HG03095 (cell line): ENCODE measurements at regions not wholly inside any gene's neighbourhood (a gene's known extent, or its start where the extent isn't known, plus 50 kb on each side); places are given as distances from the start of the nearest gene placed in this dataset.

ENCODE experiments used
- ATAC-seq: cut with Tn5 transposase; IDR thresholded peaks from one replicate; pipeline ENCODE4 v1.9.1; 2021; ENCODE audit warnings: moderate library complexity; ENCODE audit not compliant: unreplicated experiment

DNA sequence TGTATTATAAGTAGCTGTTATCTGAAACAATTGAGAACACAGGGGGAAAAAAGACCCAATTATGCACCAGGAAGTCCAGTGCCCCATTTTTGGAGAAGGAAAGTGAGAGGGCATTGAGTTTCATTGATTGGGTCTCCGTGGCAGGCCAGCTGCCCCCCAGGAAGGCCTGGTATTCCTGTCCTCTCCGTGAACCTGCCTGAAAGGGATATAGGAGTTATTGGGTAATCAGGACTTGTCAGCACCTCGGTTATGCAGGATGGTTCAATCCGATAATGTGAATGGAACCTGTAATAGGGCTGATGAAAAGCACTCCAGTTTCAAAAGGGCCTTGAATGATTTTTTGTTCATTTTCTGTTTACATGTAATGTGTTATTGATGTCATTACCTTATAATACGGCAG lies 122.0 kb upstream of the RARB start:
- no peak for ATAC-seq

DNA sequence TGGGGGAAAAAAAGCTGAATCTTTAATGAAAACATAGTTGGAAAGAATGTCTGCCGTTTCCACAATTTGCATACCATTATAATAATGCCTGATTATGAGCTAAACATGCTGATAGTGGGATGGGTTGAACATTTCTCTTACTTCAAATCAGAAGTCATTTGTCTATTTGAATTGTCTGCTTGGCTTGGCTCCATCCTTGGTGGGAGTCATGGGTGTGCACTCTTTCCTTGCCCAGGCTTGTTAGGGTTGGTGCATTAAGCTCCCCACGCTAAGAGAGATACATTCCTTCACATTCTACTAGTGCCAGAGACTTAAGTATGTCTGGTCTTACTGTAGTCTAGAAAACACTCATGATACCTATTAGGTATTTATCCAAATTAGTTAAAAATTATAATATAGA lies 121.4 kb upstream of the RARB start:
- ATAC-seq = no peak

GRCh38 chr3:25313286-25313685 lies 114.8 kb upstream of the RARB start:
- no peak for ATAC-seq

GRCh38 chr3:25324954-25325655 lies 103.0 kb upstream of the RARB start:
- ATAC-seq = no peak

DNA sequence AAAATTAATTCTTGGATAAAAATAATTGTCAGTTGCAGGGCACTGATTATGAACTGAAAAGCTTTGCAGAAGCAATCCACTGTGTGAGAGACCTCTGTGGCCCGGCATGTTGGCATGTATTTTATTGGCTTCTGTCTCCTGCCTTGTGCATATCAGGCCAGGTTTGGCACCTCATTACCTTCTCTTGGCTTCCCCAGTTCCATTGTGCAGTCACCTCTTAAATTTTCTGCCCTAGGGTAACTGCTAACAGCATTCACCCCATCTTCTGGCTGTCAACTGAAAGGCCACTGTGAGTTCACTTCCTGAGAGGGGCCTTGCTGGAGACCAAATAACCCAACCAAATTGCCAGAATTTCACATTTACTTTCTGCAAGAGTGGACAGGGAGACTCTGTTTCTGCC lies 92.7 kb upstream of the RARB start:
- no peak for ATAC-seq

DNA sequence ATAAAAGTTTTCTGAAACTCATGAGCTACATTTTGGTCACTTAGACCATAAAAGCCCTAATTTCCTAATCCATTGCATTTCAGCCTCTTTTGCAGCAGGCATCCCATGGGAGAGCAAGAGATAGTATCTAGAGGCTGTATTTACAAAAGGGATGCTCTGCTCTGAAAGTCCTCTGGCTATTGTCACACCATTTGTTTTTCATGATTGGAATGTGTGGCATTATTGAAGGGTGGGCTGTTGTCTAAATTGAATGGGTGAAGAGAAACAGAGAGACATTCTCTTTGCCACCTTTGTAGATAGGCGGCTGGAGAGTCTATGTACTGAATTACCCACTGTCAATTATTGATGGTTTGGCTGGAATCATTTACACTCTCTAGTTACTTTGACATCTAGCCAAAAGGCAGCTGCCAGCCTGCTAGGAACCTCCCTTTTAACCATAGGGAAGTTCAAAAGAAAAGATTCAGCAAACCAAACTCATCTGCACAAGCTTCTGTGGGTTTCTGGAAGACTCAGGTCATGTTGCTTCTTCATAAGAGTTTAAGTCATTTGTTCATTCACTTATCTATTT lies 89.8 kb upstream of the RARB start:
- ATAC-seq = no peak

DNA sequence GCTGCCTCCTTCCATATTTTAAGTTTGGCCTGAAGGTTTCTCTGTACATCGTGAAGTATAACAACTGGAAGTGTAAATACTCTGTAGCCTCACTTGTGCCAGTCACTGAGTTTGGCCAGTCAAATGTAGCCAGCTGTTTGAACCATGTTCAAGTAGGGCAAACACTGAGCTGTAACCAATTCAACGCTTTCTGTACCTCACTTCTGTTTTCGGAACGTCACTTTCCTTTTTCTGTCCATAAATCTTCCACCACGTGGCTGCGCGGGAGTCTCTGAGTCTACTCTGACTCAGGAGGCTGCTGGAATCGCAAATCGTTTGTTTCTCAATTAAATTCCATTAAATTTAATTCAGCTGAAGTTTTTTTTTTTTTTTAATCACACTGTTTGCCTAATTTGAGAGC lies 88.8 kb upstream of the RARB start:
- no peak for ATAC-seq

DNA sequence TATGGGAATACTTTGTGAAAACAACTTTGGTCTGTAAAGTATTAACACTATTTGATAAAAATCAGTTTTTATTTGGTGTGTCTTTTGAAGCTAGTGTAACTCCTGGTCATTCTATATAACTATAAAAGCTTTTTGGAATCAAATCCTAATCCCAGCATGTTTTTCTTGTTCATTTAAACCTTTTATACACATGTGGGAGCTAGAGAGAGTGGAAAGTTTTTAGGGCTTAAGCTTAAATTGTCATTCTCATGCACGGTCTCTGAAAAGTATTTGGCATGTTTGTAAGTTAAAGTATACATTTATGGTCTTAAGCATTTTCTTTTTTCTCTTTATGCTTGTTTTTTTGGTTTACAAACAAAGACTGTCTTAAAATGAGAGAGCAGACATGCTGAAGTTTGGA lies 83.4 kb upstream of the RARB start:
- ATAC-seq = no peak

- ATAC-seq = no peak
These were observed 79.0 kb upstream of the RARB start for GRCh38 chr3:25349095-25349494.

GRCh38 chr3:25349828-25350724 lies 78.0 kb upstream of the RARB start:
- ATAC-seq = no peak

DNA sequence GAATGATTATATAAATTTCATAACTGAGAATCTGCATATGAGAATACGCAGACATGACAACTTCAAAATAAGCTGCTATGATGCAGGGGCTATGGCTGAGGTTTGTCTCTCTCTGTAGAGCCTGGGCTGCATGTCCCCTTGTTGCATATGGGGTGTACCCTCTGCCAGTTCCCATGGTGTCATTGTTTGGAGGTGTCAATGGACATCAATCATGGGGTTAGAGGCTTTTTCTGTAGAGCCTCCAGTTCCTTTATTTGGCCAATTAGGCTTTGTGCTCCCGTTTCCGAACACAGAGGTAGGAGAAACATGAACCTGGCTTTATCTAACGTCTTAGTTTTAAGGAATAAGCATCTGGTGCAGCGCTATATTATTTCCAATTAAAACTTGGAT lies 77.3 kb upstream of the RARB start:
- ATAC-seq = no peak

DNA sequence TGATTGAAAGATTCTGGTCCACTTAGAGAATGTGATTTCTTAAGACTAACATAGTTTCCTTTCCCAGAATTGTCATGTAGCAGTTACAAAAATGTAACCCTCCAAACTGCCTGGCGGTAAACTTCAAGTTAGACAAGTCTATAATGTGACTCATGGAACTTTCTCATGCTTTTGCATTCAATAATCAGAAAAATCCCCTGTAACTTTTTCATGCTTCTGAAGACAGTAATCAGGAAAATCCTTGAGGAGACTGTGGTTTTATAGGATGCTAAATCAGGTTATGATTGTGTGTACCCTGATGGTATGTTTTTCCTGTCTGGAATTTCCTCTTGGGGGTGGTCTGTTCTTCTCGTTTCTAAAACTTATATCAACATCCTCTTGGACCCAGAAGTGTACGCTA lies 74.0 kb upstream of the RARB start:
- ATAC-seq = no peak

- ATAC-seq = no peak
These were observed 72.8 kb upstream of the RARB start for GRCh38 chr3:25355034-25355885.

- no peak for ATAC-seq
These were observed 72.1 kb upstream of the RARB start for GRCh38 chr3:25355998-25356397.

DNA sequence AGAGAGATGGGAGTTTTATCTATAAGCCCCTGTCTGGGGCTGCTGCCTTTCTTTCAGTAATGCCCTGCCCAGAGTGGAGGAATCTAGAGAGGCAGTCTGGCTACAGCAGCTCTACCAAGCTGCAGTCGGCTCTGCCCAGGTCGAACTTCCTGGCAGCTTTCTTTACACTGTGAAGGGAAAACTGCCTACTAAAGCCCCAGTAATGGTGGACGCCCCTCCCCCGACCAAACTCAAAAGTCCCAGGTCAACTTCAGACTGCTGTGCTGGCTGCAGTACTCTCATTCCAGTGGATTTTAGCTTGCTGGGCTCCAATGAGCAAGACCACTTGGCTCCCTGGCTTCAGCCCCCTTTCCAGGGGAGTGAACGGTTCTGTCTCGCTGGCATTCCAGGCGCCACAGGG lies 65.9 kb upstream of the RARB start:
- ATAC-seq = no peak

- ATAC-seq = no peak
These were observed 62.4 kb upstream of the RARB start for GRCh38 chr3:25365636-25366035.

GRCh38 chr3:25367025-25367424 lies 61.0 kb upstream of the RARB start:
- no peak for ATAC-seq

DNA sequence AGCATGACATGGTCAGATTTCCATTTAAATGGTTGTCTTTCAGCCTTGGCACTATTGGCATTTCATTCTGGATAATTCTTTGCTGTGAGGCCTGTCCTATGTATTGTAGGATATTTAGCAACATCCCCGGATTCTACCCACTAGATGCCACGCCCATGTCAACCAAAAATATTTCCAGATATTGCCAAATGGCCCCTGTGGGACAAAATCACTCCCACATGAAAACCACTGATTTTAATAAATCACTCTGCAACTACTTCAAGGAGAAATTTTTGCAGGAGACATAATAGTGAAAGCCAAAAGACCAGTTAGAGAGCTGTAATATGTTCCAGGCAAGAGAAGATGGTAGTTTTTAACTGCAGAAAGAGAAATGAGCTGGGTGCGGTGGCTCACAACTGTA lies 55.9 kb upstream of the RARB start:
- ATAC-seq = no peak

- ATAC-seq = no peak
These were observed 51.7 kb upstream of the RARB start for GRCh38 chr3:25376340-25376739.

DNA sequence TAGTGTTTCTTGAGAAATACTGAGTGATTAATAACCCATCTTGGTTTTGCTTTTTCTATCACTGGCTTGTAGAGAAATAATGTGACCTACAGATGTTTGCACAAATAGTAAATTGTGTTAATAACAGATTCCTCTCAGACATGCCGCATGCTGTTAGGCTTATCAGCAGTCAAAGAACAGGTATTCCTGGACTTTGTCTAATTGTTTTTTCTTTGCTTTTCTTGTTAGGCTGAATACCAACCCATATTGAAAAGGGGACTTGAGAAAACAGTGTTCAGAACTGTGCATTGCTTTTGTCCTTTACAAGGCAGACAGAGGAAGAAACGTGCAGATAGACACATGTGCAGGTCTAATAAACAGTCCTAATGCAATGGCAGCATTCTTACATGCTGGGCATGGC lies 51.0 kb upstream of the RARB start:
- no peak for ATAC-seq
